GM13977 (cell line): ENCODE measurements at regions not wholly inside any gene's neighbourhood (a gene's known extent, or its start where the extent isn't known, plus 50 kb on each side); places are given as distances from the start of the nearest gene placed in this dataset.

Experiments used
- DNase-seq: peaks from one replicate; pipeline ENCODE4 v3.0.0; 2012; ENCODE audit warnings: low spot score
- in situ Hi-C: fragments of 300-500 bp; cut with MboI; formaldehyde crosslinking; loops from one replicate; pipeline ENCODE4 v1.12.0; 2022; ENCODE audit warnings: low sequenced_read_pairs, low pct_unique_long_range_greater_than_20kb, mixed read lengths, inconsistent platforms; ENCODE audit not compliant: unreplicated experiment
- TF ChIP-seq, protein P1 (sequence below): IDR thresholded peaks from 2 replicates; pipeline ENCODE4 v1.5.1; 2012; ENCODE audit warnings: mild to moderate bottlenecking, control low read depth; ENCODE audit not compliant: insufficient read depth; ENCODE audit errors: extremely low read depth, missing control alignments

DNA sequence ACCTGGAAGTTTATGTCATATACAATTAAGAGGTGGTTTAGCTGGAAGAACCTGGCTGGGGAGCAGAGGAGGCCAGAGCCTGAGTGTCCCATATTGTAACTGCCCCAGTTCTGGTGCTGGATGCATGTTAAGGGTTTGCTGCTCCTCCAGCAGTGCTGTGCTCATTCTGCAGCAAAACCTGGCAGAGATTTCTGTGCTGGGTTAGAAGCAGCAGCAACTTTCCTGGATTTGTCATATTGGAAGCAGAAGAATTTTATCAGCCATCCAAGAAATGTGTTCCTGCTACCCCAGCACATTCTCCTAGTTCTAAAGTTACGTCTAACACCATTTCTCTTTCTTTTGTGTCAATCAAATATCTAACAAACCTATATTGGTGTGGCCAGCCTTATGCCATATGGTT, 284.1 kb downstream of the TDRD15 start:
- no peak for DNase-seq
- in situ Hi-C loops, result no loop called here
- TF ChIP-seq, protein P1, sequence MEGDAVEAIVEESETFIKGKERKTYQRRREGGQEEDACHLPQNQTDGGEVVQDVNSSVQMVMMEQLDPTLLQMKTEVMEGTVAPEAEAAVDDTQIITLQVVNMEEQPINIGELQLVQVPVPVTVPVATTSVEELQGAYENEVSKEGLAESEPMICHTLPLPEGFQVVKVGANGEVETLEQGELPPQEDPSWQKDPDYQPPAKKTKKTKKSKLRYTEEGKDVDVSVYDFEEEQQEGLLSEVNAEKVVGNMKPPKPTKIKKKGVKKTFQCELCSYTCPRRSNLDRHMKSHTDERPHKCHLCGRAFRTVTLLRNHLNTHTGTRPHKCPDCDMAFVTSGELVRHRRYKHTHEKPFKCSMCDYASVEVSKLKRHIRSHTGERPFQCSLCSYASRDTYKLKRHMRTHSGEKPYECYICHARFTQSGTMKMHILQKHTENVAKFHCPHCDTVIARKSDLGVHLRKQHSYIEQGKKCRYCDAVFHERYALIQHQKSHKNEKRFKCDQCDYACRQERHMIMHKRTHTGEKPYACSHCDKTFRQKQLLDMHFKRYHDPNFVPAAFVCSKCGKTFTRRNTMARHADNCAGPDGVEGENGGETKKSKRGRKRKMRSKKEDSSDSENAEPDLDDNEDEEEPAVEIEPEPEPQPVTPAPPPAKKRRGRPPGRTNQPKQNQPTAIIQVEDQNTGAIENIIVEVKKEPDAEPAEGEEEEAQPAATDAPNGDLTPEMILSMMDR, result no peak

DNA sequence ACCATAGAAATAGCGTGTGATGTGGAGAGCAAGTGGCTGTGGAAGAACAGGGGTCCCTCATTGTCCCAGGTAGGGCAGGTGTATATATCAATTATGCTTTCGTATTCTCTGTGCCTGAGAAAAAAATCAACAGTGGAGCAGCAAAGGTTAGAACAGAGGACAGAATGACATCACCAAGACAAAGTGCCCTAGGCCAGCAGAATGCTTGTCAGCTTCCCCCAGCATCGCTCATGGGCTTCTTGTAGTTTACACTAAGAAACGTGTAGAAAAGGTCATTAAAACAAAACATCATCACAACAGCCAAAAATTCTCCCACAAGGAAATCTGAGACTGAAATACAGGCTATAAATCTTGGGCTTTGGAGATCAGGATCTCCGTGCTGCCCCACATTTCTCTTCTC, 288.0 kb downstream of the TDRD15 start:
- TF ChIP-seq, protein P1, result no peak
- DNase-seq, result no peak
- in situ Hi-C loops, result no loop called here

DNA sequence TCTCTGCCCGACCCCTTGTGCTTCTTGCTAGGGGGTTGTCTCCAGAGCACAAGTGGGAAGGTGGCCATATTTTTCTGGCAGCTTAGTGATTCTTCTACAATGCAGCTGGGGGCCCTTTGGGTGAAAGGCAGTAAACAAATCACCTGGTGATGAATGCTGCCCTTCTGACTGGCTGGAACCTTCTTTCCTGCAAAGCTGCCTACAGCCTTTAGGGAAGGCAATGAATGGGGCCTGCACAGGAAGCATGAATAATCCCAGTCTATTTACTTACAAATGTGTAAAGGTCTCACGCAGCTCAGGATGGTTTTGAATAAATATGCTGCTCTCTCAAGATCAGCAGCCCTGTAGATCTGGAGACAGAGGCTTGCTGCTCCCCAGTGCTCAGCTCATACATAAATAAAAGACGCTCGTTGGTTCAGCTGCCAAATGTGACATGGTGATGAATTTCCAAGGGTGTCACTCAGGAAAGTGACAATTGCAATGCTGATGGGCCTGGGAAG, 289.2 kb downstream of the TDRD15 start:
- no peak for DNase-seq
- in situ Hi-C loops, result no loop called here
- TF ChIP-seq, protein P1, result no peak

DNA sequence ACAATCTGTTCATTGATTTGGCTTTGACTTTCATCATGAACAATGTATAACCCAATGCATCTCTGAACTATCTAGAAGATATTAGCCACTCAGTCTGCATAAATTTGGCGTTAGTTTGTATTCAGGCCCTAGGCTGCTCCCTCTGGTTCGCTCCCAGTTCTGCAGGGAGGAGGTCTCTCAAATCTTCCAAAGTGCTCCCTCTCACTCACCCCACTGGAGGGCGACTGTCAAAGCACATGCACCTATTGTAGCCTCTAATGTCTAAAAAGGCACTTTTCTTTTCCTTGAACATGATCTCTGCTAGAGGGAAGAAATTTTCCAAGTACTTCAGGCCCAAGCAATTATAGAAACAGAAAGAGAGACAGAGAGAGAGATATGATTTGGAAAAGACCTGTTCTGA, 291.5 kb downstream of the TDRD15 start:
- TF ChIP-seq, protein P1, result peak; percentile 27
- no peak for DNase-seq
- in situ Hi-C loops, result no loop called here

DNA sequence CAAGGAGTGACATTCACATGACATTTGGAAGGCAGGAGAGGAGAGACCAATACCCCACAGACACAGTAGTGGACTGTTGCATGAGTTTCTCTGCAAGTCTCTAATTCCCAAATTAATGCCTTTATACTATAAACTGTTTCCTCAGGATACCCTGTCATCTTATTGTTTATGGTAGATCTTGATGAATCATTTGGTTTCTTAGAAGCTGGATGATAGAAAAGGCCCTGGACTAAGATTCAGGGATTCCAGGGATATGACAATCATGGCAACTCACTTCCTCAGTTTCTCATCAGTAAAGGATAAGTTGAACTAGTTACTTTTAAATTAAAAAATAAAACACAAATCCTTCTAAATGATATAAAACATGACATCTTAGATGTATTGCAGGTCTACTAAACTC, 292.5 kb downstream of the TDRD15 start:
- in situ Hi-C loops, result no loop called here
- TF ChIP-seq, protein P1, result no peak
- no peak for DNase-seq

DNA sequence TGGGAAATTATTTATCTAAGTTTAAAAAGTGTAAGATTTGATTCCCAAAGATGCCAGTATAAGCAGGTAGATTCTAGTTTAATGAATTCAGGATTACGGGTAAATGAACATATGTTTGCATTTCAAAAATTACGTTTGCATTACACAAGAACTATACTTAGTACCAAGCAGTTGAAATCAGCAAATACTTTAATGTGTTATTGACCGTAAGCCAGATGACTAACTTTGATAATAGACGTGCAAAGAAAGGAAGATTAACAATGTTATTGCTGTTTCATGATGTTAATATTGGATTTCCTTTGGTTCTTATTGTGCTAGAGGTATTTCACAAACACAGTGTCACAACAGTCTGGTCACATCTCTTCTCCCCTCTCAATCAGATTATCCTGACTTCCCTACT, 294.7 kb downstream of the TDRD15 start:
- no peak for DNase-seq
- TF ChIP-seq, protein P1, result no peak
- in situ Hi-C loops, result no loop called here
